HepG2 (cell line): ENCODE measurements at regions not wholly inside any gene's neighbourhood (a gene's known extent, or its start where the extent isn't known, plus 50 kb on each side); places are given as distances from the start of the nearest gene placed in this dataset.

ENCODE experiments used
- ATAC-seq: fragments of 200-7000 bp; cut with Tn5 transposase; 3 replicates; pipeline ENCODE4 v1.9.1; 2020; ENCODE audit warnings: mild to moderate bottlenecking, moderate library complexity
- BruUV-seq: library from RNA; stranded (reverse); fragments of 400-500 nt; replicated peaks from 2 replicates; lab custom pipeline; 2021; lab: Mats Ljungman, UMichigan
- CTCF ChIA-PET: fragments of 300-600 bp; formaldehyde crosslinking; extraction: SDS; loops from one replicate; lab custom pipeline; 2021; ENCODE audit warnings: low total read pairs, inconsistent platforms, low intra/inter-chr PET ratio; lab: Yijun Ruan, JAX
- POLR2A ChIA-PET: fragments of 350-600 bp; sonication (Branson Sonifier 250); formaldehyde crosslinking; loops from one replicate; lab custom pipeline; 2020; ENCODE audit warnings: antibody characterized with exemption, inconsistent platforms; lab: Yijun Ruan, JAX
- DNase-seq: peaks from one replicate; pipeline ENCODE4 v3.0.0-alpha.2; 2015; ENCODE audit warnings: low spot score
- FAIRE-seq: peaks from 3 replicates; lab custom pipeline; 2011; peaks lifted over from hg19 to GRCh38; lab: Jason Lieb, UNC
- H2AFZ ChIP-seq: one replicate; pipeline ENCODE4 v1.6.1; 2011; ENCODE audit warnings: low read length, inconsistent platforms
- H3K27ac ChIP-seq: fragments of 300-600 bp; 3 replicates; pipeline ENCODE4 v1.8.0; 2011; ENCODE audit warnings: mixed run types, mild to moderate bottlenecking, mixed read lengths, low read length, inconsistent platforms; ENCODE audit not compliant: insufficient read depth; ENCODE audit errors: extremely low read length
- H3K27me3 ChIP-seq, 2 experiments: fragments of 200-600 bp in 1 of 2; 2 replicates in 1 of 2; 3 replicates in 1 of 2; pipeline versions ENCODE4 v1.6.0 to v1.8.0; 2011; ENCODE audit warnings: low read length in 2 of 2, mild to moderate bottlenecking in 2 of 2, moderate library complexity in 2 of 2, inconsistent platforms in 1 of 2; ENCODE audit not compliant: insufficient read depth in 2 of 2, control insufficient read depth in 1 of 2
- H3K36me3 ChIP-seq, 2 experiments: fragments of 200-600 bp in 1 of 2; replicated peaks in 1 of 2; 2 replicates in 1 of 2; 3 replicates in 1 of 2; pipeline versions ENCODE4 v1.5.1 to v1.8.0; 2011; ENCODE audit warnings: low read length in 2 of 2, inconsistent platforms in 1 of 2; ENCODE audit not compliant: insufficient read depth in 2 of 2, control insufficient read depth in 1 of 2
- H3K4me1 ChIP-seq: 2 replicates; pipeline ENCODE4 v1.5.1; 2012; ENCODE audit warnings: low read length, inconsistent platforms; ENCODE audit not compliant: insufficient read depth
- H3K4me2 ChIP-seq: 2 replicates; pipeline ENCODE4 v1.6.0; 2011; ENCODE audit warnings: low read depth, low read length, inconsistent platforms
- H3K4me3 ChIP-seq, 3 experiments: fragments of 200-600 bp in 1 of 3; sonication (generic), shearing (Covaris generic) in 1 of 3; replicated peaks in 1 of 3; 2 replicates each; pipeline ENCODE4 v1.5.1; 2011 to 2016; ENCODE audit warnings: low read length in 3 of 3, inconsistent platforms in 2 of 3, low read depth in 2 of 3, mild to moderate bottlenecking in 2 of 3, control low read depth in 1 of 3, mixed read lengths in 1 of 3; ENCODE audit not compliant: insufficient read depth in 1 of 3
- H3K79me2 ChIP-seq: one replicate; pipeline ENCODE4 v1.6.1; 2011; ENCODE audit warnings: low read length, inconsistent platforms; ENCODE audit not compliant: insufficient read depth
- H3K9ac ChIP-seq: 2 replicates; pipeline ENCODE4 v1.6.0; 2011; ENCODE audit warnings: mild to moderate bottlenecking, low read depth, low read length, inconsistent platforms; ENCODE audit not compliant: insufficient read depth
- H3K9me3 ChIP-seq: 2 replicates; pipeline ENCODE4 v1.5.1; 2012; ENCODE audit warnings: mild to moderate bottlenecking, low read length
- H4K20me1 ChIP-seq: 2 replicates; pipeline ENCODE4 v1.6.0; 2011; ENCODE audit warnings: inconsistent platforms, mild to moderate bottlenecking, low read length, moderate library complexity; ENCODE audit not compliant: insufficient read depth
- AKAP8 ChIP-seq: sonication (generic); formaldehyde crosslinking; IDR thresholded peaks from 2 replicates; pipeline ENCODE4 v1.5.1; 2020; ENCODE audit warnings: mild to moderate bottlenecking, missing genetic modification reagents
- DNMT1 ChIP-seq: sonication (generic); formaldehyde crosslinking; IDR thresholded peaks from 2 replicates; pipeline ENCODE4 v1.5.1; 2020; ENCODE audit warnings: mild to moderate bottlenecking, missing genetic modification reagents
- FOXO1 ChIP-seq: sonication (generic); formaldehyde crosslinking; IDR thresholded peaks from 2 replicates; pipeline ENCODE4 v1.4.0; 2020; ENCODE audit warnings: missing genetic modification reagents
- MAFF ChIP-seq: IDR thresholded peaks from 2 replicates; pipeline ENCODE4 v1.6.1; 2011; ENCODE audit warnings: low read depth, low read length, improper control_type of control experiment
- MAFK ChIP-seq, 2 experiments: IDR thresholded peaks in 1 of 2; conservative IDR thresholded peaks in 1 of 2; 2 replicates each; pipeline ENCODE4 v1.6.1; 2011; ENCODE audit warnings: improper control_type of control experiment in 2 of 2, low read length in 2 of 2
- MIER2 ChIP-seq: IDR thresholded peaks from 2 replicates; pipeline ENCODE4 v1.6.1; 2016; ENCODE audit warnings: missing biosample characterization, missing genetic modification reagents
- PRPF4 ChIP-seq: fragments of 200-400 bp; formaldehyde crosslinking; IDR thresholded peaks from 2 replicates; pipeline ENCODE4 v1.6.1; 2016; ENCODE audit warnings: low read length, low read depth; ENCODE audit not compliant: poor library complexity, severe bottlenecking
- RCOR2 ChIP-seq: IDR thresholded peaks from 2 replicates; pipeline ENCODE4 v1.6.1; 2016; ENCODE audit warnings: missing biosample characterization, missing genetic modification reagents
- SIX1 ChIP-seq: sonication (generic); formaldehyde crosslinking; IDR thresholded peaks from 2 replicates; pipeline ENCODE4 v1.4.0; 2020; ENCODE audit warnings: missing genetic modification reagents, borderline replicate concordance
- SNRNP70 ChIP-seq: fragments of 200-400 bp; formaldehyde crosslinking; IDR thresholded peaks from 2 replicates; pipeline ENCODE4 v1.6.1; 2017; ENCODE audit warnings: mild to moderate bottlenecking, low read depth, low read length, moderate library complexity
- ZC3H13 ChIP-seq: sonication (generic); formaldehyde crosslinking; IDR thresholded peaks from 2 replicates; pipeline ENCODE4 v1.8.1; 2023; ENCODE audit warnings: mild to moderate bottlenecking, missing genetic modification reagents, moderate library complexity
- ZFY ChIP-seq: sonication (generic); formaldehyde crosslinking; IDR thresholded peaks from 2 replicates; pipeline ENCODE4 v1.4.0; 2020; ENCODE audit warnings: missing genetic modification reagents
- ZNF33A ChIP-seq: sonication (generic); formaldehyde crosslinking; IDR thresholded peaks from 2 replicates; pipeline ENCODE4 v1.5.1; 2020; ENCODE audit warnings: missing genetic modification reagents, mild to moderate bottlenecking, moderate library complexity, borderline replicate concordance
- ZNF572 ChIP-seq: sonication (generic); formaldehyde crosslinking; IDR thresholded peaks from 2 replicates; pipeline ENCODE4 v1.5.1; 2020; ENCODE audit warnings: mild to moderate bottlenecking, missing genetic modification reagents
- WGBS: methylation state at CpG from one replicate; pipeline ENCODE4 v1.1.6; 2017; ENCODE audit warnings: low lambda C conversion rate; 5-methylcytosine and 5-hydroxymethylcytosine counted together
- in situ Hi-C: cut with HindIII; loops from 2 replicates; pipeline ENCODE4 v1.10.0; 2017; ENCODE audit warnings: low pct_unique_long_range_greater_than_20kb; ENCODE audit not compliant: extremely low pct_ligation_motif_present
- intact Hi-C: fragments of 100-400 bp; cut with micrococcal nuclease; formaldehyde crosslinking; loops from one replicate; pipeline ENCODE4 v1.10.0; 2022; ENCODE audit not compliant: unreplicated experiment

DNA sequence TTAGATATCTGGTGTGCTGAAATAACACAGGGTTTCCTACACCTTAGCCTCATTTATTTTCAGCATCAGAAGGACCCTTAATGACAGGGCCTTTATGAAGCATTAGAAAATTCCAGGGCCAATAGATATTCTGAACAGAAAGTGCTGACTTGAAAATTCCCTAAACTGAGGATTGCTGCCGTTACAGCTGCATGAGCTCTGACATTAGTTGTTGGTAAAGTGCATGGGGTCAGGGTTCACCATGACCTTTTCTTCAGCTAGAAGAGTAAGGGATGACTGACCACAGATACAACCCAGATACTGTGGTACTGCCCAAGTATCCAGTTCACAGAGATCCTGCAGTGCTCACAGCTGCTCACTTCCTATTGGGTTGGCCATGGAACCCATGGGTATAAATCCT is 181.7 kb upstream of the SLC25A13 start:
- Histone ChIP-seq H3K27ac (no peak overlapping the region), H3K4me2 (no peak overlapping the region), H3K27me3 (no peaks in the 10 kb centered on the region), H3K79me2 (no peaks in the 10 kb centered on the region), H3K9me3 (no peaks in the 10 kb centered on the region), H3K36me3 (no peaks in the 10 kb centered on the region), H3K9ac (no peak overlapping the region), H2AFZ (no peak overlapping the region), H3K4me1 (no peaks in the 10 kb centered on the region; the same call in 1 of the 2 replicates), H4K20me1 (no peaks in the 10 kb centered on the region), H3K4me3 (no peak overlapping the region)
- CTCF ChIA-PET = no interaction called here
- no peak for TF ChIP-seq RCOR2
- TF ChIP-seq MAFF = peak; percentile 18; the same call in 1 of the 2 replicates
- TF ChIP-seq SNRNP70 = no peak
- no peak for TF ChIP-seq ZNF33A (CRISPR knock-in tag)
- no peak for TF ChIP-seq MIER2 (CRISPR knock-in tag)
- peak; percentile 57 to 67 for TF ChIP-seq MAFK (conservative IDR thresholded peaks at IDR 0.05 in 1 of 2, IDR thresholded peaks at IDR 0.05 in 1 of 2; ENCODE audit: low read length in 2 of 2)
- in situ Hi-C loops (no loop called here), intact Hi-C loops (no loop called here)
- ATAC-seq (no peak), FAIRE-seq (no peak), DNase-seq (no peak)
- WGBS = 0% methylated on average over 1 of the region's 1 CpG
- POLR2A ChIA-PET = no interaction called here
- no TSS peak for BruUV-seq

DNA sequence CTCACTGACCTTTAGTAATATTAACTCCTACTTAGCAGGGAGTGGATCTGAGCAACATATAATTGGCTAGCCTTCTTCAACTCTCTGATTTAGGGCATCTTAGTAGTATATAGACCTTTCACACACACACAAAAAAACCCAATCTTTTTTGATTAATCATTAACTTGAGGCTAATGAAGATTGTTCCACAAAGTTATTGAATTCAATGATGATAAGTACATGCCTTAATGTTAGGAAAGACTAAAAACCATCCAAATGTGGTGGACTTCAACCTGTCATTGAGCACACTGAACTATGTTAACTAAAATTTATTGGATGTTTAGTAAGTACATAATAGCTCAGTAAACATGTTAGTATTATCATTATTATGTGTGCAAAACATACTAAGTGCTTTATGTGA is 179.4 kb upstream of the SLC25A13 start:
- intact Hi-C loops = no loop called here
- POLR2A ChIA-PET = no interaction called here
- BruUV-seq = no TSS peak
- Histone ChIP-seq H3K4me2 (no peak overlapping the region), H4K20me1 (no peaks in the 10 kb centered on the region), H2AFZ (no peak overlapping the region), H3K4me1 (peaks cover 7% of the 10 kb centered on the region), H3K36me3 (no peaks in the 10 kb centered on the region), H3K4me3 (no peak overlapping the region), H3K79me2 (no peaks in the 10 kb centered on the region), H3K27ac (no peak overlapping the region), H3K9me3 (no peaks in the 10 kb centered on the region), H3K27me3 (no peaks in the 10 kb centered on the region), H3K9ac (no peak overlapping the region)
- in situ Hi-C loops = no loop called here
- DNase-seq (no peak), FAIRE-seq (no peak), ATAC-seq (no peak)
- TF ChIP-seq PRPF4 = no peak
- TF ChIP-seq DNMT1 (CRISPR knock-in tag) = no peak
- no peak for TF ChIP-seq ZFY
- no peak for TF ChIP-seq SIX1 (CRISPR knock-in tag)
- no peak for TF ChIP-seq ZNF572 (CRISPR knock-in tag)
- TF ChIP-seq FOXO1 (CRISPR knock-in tag) = no peak
- no peak for TF ChIP-seq AKAP8 (CRISPR knock-in tag)
- TF ChIP-seq ZC3H13 (CRISPR knock-in tag) = no peak
- CTCF ChIA-PET = no interaction called here
